A549 (cell line): ENCODE measurements at regions not wholly inside any gene's neighbourhood (a gene's known extent, or its start where the extent isn't known, plus 50 kb on each side); places are given as distances from the start of the nearest gene placed in this dataset.

ENCODE experiments used
- ATAC-seq, 2 experiments: fragments of 200-7000 bp in 1 of 2; fragments of >200 bp in 1 of 2; cut with Nextera tagmentation in 1 of 2; cut with Tn5 transposase in 1 of 2; 3 replicates each; pipeline versions ENCODE4 v1.8.0 to v1.9.1; 2018 to 2020; ENCODE audit warnings: mild to moderate bottlenecking in 1 of 2, moderate library complexity in 1 of 2
- CTCF ChIA-PET: fragments of 300-600 bp; sonication (Branson Sonifier 250); formaldehyde crosslinking; extraction: SDS; loops from one replicate; lab custom pipeline; 2021; ENCODE audit warnings: antibody characterized with exemption, inconsistent platforms; lab: Yijun Ruan, JAX
- POLR2A ChIA-PET: fragments of 350-600 bp; formaldehyde crosslinking; extraction: SDS; loops from one replicate; lab custom pipeline; 2021; ENCODE audit warnings: antibody characterized with exemption, inconsistent platforms; lab: Yijun Ruan, JAX
- DNase-seq, 2 experiments: peaks; one replicate each; pipeline versions ENCODE4 v3.0.0 to v3.0.0-alpha.2; 2011 to 2016; ENCODE audit warnings: low read depth in 1 of 2, low spot score in 1 of 2
- FAIRE-seq: peaks from 2 replicates; lab custom pipeline; 2011; peaks lifted over from hg19 to GRCh38; lab: Jason Lieb, UNC
- H3K27ac ChIP-seq, 2 experiments: fragments of >200 bp; sonication (Bioruptor Twin); formaldehyde crosslinking; 3 replicates each; pipeline ENCODE4 v1.5.1; 2016 to 2017
- H3K4me1 ChIP-seq: fragments of >200 bp; sonication (Bioruptor Twin); formaldehyde crosslinking; 3 replicates; pipeline ENCODE4 v1.6.1; 2016
- H3K4me2 ChIP-seq: fragments of >200 bp; sonication (Bioruptor Twin); formaldehyde crosslinking; 3 replicates; pipeline ENCODE4 v1.6.1; 2016
- H3K4me3 ChIP-seq: fragments of >200 bp; sonication (Bioruptor Twin); formaldehyde crosslinking; 3 replicates; pipeline ENCODE4 v1.5.1; 2016
- H3K9me3 ChIP-seq: fragments of >200 bp; sonication (Bioruptor Twin); formaldehyde crosslinking; 3 replicates; pipeline ENCODE4 v1.6.1; 2016
- CBX2 ChIP-seq: fragments of 200-600 bp; sonication (generic); IDR thresholded peaks from 2 replicates; pipeline ENCODE4 v1.6.1; 2016; ENCODE audit warnings: low read depth, mild to moderate bottlenecking, borderline replicate concordance
- EHMT2 ChIP-seq: fragments of 200-600 bp; sonication (generic); IDR thresholded peaks from 2 replicates; pipeline ENCODE4 v1.6.1; 2016; ENCODE audit warnings: antibody characterized with exemption, low read depth, mild to moderate bottlenecking, moderate library complexity
- HOXA7 ChIP-seq: fragments of 250-450 bp; sonication (Bioruptor Pico); IDR thresholded peaks from 2 replicates; pipeline ENCODE4 v1.5.0; 2020; ENCODE audit warnings: mild to moderate bottlenecking, moderate library complexity
- HOXB5 ChIP-seq: fragments of 250-450 bp; sonication (Bioruptor Pico); IDR thresholded peaks from 2 replicates; pipeline ENCODE4 v1.5.0; 2020; ENCODE audit warnings: mild to moderate bottlenecking, moderate library complexity
- JUN ChIP-seq, 2 experiments: fragments of >200 bp; sonication (Bioruptor Twin); formaldehyde crosslinking; IDR thresholded peaks; 2 replicates in 1 of 2; 3 replicates in 1 of 2; pipeline ENCODE4 v1.6.1; 2016 to 2017
- JUNB ChIP-seq: fragments of >200 bp; sonication (Bioruptor Twin); formaldehyde crosslinking; IDR thresholded peaks from 2 replicates; pipeline ENCODE4 v1.6.1; 2016
- KDM5A ChIP-seq: fragments of 200-600 bp; sonication (generic); IDR thresholded peaks from 2 replicates; pipeline ENCODE4 v1.6.1; 2016; ENCODE audit warnings: antibody characterized with exemption, mild to moderate bottlenecking
- MYC ChIP-seq: IDR thresholded peaks from 2 replicates; pipeline ENCODE4 v1.6.1; 2012; ENCODE audit warnings: mild to moderate bottlenecking, inconsistent platforms, low read length, improper control_type of control experiment, borderline replicate concordance
- NPAS2 ChIP-seq: fragments of 250-450 bp; sonication (Bioruptor Pico); IDR thresholded peaks from 2 replicates; pipeline ENCODE4 v1.8.0; 2022; ENCODE audit warnings: mild to moderate bottlenecking, moderate library complexity, borderline replicate concordance
- NR3C1 ChIP-seq: fragments of >200 bp; sonication (Bioruptor Twin); formaldehyde crosslinking; IDR thresholded peaks from 3 replicates; pipeline ENCODE4 v1.6.1; 2017
- POLR2A ChIP-seq: IDR thresholded peaks from 2 replicates; pipeline ENCODE4 v1.6.1; 2012; ENCODE audit warnings: mild to moderate bottlenecking, low read length
- RFX5 ChIP-seq: fragments of 450-650 bp; IDR thresholded peaks from 2 replicates; pipeline ENCODE4 v1.7.1; 2014; ENCODE audit warnings: antibody characterized with exemption, mild to moderate bottlenecking, moderate library complexity
- RNF2 ChIP-seq: fragments of 200-600 bp; sonication (generic); IDR thresholded peaks from 2 replicates; pipeline ENCODE4 v1.6.1; 2016; ENCODE audit warnings: low read depth, mild to moderate bottlenecking, antibody characterized with exemption, moderate library complexity, borderline replicate concordance
- SMC3 ChIP-seq: fragments of >200 bp; sonication (Bioruptor Twin); formaldehyde crosslinking; IDR thresholded peaks from 3 replicates; pipeline ENCODE4 v1.6.1; 2018; ENCODE audit warnings: inconsistent platforms
- SREBF2 ChIP-seq: fragments of 450-650 bp; IDR thresholded peaks from 2 replicates; pipeline ENCODE4 v1.6.1; 2014; ENCODE audit warnings: mild to moderate bottlenecking, moderate library complexity
- TFCP2L1 ChIP-seq: fragments of 250-450 bp; sonication (Bioruptor Pico); IDR thresholded peaks from 2 replicates; pipeline ENCODE4 v1.5.0; 2021; ENCODE audit warnings: mild to moderate bottlenecking
- TP53 ChIP-seq: fragments of 250-450 bp; sonication (Bioruptor Pico); IDR thresholded peaks from 2 replicates; pipeline ENCODE4 v1.5.0; 2021; ENCODE audit warnings: mild to moderate bottlenecking, moderate library complexity
- ZSCAN20 ChIP-seq: fragments of 250-450 bp; sonication (Bioruptor Pico); IDR thresholded peaks from 2 replicates; pipeline ENCODE4 v1.8.0; 2022; ENCODE audit warnings: mild to moderate bottlenecking, moderate library complexity
- WGBS: methylation state at CpG from one replicate; pipeline ENCODE4 v1.1.6; 2017; ENCODE audit errors: missing lambda C conversion rate; 5-methylcytosine and 5-hydroxymethylcytosine counted together
- TF ChIP-seq, protein P1 (sequence below): IDR thresholded peaks from 2 replicates; pipeline ENCODE4 v1.6.1; 2012; ENCODE audit warnings: low read depth, borderline replicate concordance
- TF ChIP-seq, protein P2 (sequence below): fragments of 250-450 bp; sonication (Bioruptor Pico); IDR thresholded peaks from 2 replicates; pipeline ENCODE4 v1.5.0; 2021; ENCODE audit warnings: mild to moderate bottlenecking, moderate library complexity, borderline replicate concordance
- TF ChIP-seq, protein P3 (sequence below): IDR thresholded peaks from 2 replicates; pipeline ENCODE4 v1.6.1; 2012
- TF ChIP-seq, protein P4 (sequence below): fragments of 200-600 bp; sonication (generic); IDR thresholded peaks from 2 replicates; pipeline ENCODE4 v1.6.1; 2016; ENCODE audit warnings: antibody characterized with exemption, mild to moderate bottlenecking, moderate library complexity
- TF ChIP-seq, protein P5 (sequence below): IDR thresholded peaks from 2 replicates; pipeline ENCODE4 v1.6.1; 2012

DNA sequence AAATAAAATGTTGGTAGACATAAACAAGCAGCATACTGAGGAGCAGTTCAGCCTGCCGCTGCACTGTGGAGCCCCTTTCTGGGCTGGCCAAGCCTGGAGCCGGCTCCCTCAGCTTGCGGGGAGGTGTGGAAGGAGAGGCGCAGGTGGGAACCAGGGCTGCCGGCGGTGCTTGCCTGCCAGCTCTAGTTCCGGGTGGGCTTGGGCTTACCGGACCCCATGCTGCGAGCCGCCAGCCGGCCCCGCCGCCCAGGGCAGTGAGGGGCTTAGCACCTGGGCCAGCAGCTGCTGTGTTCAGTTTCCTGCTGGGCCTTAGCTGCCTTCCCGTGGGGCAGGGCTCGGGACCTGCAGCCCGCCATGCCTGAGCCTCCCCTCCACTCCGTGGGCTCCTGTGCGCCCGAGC is 672.9 kb upstream of the POM121L12 start:
- Histone ChIP-seq H3K4me2 (no peak overlapping the region), H3K4me1 (no peaks in the 10 kb centered on the region), H3K4me3 (no peak overlapping the region), H3K27ac (no peak overlapping the region), H3K9me3 (no peaks in the 10 kb centered on the region)
- DNase-seq (no peak), FAIRE-seq (no peak), ATAC-seq (no peak)
- ChIA-PET POLR2A (no interaction called here), CTCF (no interaction called here)
- WGBS, result 38% methylated on average over 14 of the region's 19 CpGs
- TF ChIP-seq, protein P1, sequence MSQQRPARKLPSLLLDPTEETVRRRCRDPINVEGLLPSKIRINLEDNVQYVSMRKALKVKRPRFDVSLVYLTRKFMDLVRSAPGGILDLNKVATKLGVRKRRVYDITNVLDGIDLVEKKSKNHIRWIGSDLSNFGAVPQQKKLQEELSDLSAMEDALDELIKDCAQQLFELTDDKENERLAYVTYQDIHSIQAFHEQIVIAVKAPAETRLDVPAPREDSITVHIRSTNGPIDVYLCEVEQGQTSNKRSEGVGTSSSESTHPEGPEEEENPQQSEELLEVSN, result no peak
- no peak for TF ChIP-seq MYC
- no peak for TF ChIP-seq TP53 (CRISPR knock-in tag)
- no peak for TF ChIP-seq TFCP2L1 (CRISPR knock-in tag)
- no peak for TF ChIP-seq NPAS2
- TF ChIP-seq JUN (IDR thresholded peaks at IDR 0.05), result no peak
- TF ChIP-seq, protein P2, sequence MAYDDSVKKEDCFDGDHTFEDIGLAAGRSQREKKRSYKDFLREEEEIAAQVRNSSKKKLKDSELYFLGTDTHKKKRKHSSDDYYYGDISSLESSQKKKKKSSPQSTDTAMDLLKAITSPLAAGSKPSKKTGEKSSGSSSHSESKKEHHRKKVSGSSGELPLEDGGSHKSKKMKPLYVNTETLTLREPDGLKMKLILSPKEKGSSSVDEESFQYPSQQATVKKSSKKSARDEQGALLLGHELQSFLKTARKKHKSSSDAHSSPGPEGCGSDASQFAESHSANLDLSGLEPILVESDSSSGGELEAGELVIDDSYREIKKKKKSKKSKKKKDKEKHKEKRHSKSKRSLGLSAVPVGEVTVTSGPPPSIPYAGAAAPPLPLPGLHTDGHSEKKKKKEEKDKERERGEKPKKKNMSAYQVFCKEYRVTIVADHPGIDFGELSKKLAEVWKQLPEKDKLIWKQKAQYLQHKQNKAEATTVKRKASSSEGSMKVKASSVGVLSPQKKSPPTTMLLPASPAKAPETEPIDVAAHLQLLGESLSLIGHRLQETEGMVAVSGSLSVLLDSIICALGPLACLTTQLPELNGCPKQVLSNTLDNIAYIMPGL, result no peak
- TF ChIP-seq, protein P3, sequence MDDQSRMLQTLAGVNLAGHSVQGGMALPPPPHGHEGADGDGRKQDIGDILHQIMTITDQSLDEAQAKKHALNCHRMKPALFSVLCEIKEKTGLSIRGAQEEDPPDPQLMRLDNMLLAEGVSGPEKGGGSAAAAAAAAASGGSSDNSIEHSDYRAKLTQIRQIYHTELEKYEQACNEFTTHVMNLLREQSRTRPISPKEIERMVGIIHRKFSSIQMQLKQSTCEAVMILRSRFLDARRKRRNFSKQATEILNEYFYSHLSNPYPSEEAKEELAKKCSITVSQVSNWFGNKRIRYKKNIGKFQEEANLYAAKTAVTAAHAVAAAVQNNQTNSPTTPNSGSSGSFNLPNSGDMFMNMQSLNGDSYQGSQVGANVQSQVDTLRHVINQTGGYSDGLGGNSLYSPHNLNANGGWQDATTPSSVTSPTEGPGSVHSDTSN, result no peak
- TF ChIP-seq, protein P4, sequence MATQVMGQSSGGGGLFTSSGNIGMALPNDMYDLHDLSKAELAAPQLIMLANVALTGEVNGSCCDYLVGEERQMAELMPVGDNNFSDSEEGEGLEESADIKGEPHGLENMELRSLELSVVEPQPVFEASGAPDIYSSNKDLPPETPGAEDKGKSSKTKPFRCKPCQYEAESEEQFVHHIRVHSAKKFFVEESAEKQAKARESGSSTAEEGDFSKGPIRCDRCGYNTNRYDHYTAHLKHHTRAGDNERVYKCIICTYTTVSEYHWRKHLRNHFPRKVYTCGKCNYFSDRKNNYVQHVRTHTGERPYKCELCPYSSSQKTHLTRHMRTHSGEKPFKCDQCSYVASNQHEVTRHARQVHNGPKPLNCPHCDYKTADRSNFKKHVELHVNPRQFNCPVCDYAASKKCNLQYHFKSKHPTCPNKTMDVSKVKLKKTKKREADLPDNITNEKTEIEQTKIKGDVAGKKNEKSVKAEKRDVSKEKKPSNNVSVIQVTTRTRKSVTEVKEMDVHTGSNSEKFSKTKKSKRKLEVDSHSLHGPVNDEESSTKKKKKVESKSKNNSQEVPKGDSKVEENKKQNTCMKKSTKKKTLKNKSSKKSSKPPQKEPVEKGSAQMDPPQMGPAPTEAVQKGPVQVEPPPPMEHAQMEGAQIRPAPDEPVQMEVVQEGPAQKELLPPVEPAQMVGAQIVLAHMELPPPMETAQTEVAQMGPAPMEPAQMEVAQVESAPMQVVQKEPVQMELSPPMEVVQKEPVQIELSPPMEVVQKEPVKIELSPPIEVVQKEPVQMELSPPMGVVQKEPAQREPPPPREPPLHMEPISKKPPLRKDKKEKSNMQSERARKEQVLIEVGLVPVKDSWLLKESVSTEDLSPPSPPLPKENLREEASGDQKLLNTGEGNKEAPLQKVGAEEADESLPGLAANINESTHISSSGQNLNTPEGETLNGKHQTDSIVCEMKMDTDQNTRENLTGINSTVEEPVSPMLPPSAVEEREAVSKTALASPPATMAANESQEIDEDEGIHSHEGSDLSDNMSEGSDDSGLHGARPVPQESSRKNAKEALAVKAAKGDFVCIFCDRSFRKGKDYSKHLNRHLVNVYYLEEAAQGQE, result no peak
- no peak for TF ChIP-seq HOXB5 (CRISPR knock-in tag)
- no peak for TF ChIP-seq SREBF2
- TF ChIP-seq EHMT2, result no peak
- TF ChIP-seq ZSCAN20 (CRISPR knock-in tag), result no peak
- TF ChIP-seq RNF2, result no peak
- TF ChIP-seq SMC3, result no peak
- TF ChIP-seq, protein P5, sequence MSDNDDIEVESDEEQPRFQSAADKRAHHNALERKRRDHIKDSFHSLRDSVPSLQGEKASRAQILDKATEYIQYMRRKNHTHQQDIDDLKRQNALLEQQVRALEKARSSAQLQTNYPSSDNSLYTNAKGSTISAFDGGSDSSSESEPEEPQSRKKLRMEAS, result no peak
- TF ChIP-seq KDM5A, result no peak

DNA sequence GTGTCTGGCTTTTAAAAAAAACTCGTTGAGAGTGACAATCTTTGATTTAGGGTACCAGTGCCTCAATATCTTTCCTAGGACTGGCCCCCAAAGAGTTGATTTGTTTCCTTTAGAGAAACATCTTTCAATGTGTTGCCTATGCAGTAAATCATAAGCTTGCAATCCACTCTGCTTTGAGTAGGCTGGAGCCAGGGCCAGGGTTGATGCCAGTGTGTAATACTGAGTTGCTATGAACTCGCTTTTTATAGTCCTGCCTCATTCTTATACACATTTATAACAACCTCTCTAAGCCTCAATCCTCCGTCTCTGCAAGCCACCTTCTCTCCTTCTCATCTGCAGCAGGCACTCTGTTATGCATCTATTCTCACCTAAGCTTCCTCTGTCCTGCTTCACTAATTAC is 674.9 kb upstream of the POM121L12 start:
- ChIA-PET POLR2A (no interaction called here), CTCF (no interaction called here)
- WGBS, result 2% methylated on average over 3 of the region's 3 CpGs
- DNase-seq (no peak), FAIRE-seq (no peak), ATAC-seq (no peak)
- H3K4me1 ChIP-seq, result no peaks in the 10 kb centered on the region
- no peaks in the 10 kb centered on the region; the same call in 2 of the 3 replicates for H3K9me3 ChIP-seq
- no peak overlapping the region for H3K27ac ChIP-seq
- H3K4me3 ChIP-seq, result no peak overlapping the region
- no peak overlapping the region for H3K4me2 ChIP-seq
- no peak for TF ChIP-seq NR3C1
- TF ChIP-seq CBX2, result no peak
- no peak for TF ChIP-seq RFX5
- TF ChIP-seq POLR2A, result no peak
- TF ChIP-seq JUNB, result no peak
- TF ChIP-seq HOXA7, result no peak
